Rectal smooth muscle tissue (tissue), 1 donor: ENCODE measurements at regions not wholly inside any gene's neighbourhood (a gene's known extent, or its start where the extent isn't known, plus 50 kb on each side); places are given as distances from the start of the nearest gene placed in this dataset.

ENCODE experiments used
- H3K27ac ChIP-seq: one replicate; pipeline ENCODE4 v1.7.0; 2013; ENCODE audit warnings: low read depth, low read length, inconsistent platforms
- H3K27me3 ChIP-seq: one replicate; pipeline ENCODE4 v1.7.0; 2013; ENCODE audit warnings: low read length; ENCODE audit not compliant: control insufficient read depth, insufficient read depth
- H3K36me3 ChIP-seq: one replicate; pipeline ENCODE4 v1.7.0; 2013; ENCODE audit warnings: low read length; ENCODE audit not compliant: control insufficient read depth, insufficient read depth
- H3K4me1 ChIP-seq: one replicate; pipeline ENCODE4 v1.7.0; 2013; ENCODE audit warnings: low read length; ENCODE audit not compliant: control insufficient read depth, insufficient read depth
- H3K4me3 ChIP-seq: one replicate; pipeline ENCODE4 v1.7.0; 2013; ENCODE audit warnings: low read length
- H3K9ac ChIP-seq: one replicate; pipeline ENCODE4 v1.7.0; 2013; ENCODE audit warnings: low read length

DNA sequence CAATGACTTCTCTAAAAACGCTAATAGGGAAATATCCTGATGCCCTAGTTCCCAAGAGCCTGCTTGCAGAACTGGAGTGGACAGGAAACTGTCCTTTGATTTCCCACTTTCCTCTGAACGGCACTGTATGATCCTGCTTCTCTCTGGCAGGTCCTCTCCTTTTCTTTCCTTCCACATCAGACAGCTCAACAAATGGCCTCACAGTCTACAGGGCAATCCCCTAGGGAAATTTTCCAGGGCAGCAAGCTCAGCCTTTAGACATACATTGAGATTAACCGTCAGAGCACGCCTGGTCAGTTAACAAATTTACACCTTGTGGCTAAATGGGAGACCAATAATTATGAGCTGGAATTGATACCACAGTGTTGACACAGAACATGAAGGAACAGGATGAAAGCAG lies 164.9 kb downstream of the SLC24A2 start:
- Histone ChIP-seq H3K36me3 (no peaks in the 10 kb centered on the region), H3K4me1 (no peaks in the 10 kb centered on the region), H3K9ac (no peak overlapping the region), H3K27ac (no peak overlapping the region), H3K4me3 (no peak overlapping the region), H3K27me3 (no peaks in the 10 kb centered on the region)

DNA sequence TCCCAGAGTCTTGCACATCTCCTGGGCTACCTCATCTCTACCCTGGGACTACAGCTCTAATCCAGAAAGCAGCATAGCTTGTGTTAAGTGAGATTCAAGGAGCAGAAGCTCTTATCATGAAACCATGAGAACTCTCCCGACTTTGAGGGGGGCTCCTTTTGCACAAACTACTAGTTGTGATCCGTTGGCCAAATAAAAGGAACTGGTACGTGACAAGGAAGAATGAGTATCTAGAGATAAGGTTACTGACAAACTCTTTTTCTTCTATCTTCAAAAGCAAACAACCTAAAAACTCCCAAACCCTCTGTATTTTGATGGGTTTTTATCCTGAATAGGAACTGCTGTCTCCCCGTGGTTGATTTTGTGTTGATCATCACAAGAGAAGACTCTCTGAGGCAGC lies 168.5 kb downstream of the SLC24A2 start:
- Histone ChIP-seq H3K27ac (no peak overlapping the region), H3K9ac (no peak overlapping the region), H3K4me1 (no peaks in the 10 kb centered on the region), H3K27me3 (no peaks in the 10 kb centered on the region), H3K36me3 (no peaks in the 10 kb centered on the region), H3K4me3 (no peak overlapping the region)

DNA sequence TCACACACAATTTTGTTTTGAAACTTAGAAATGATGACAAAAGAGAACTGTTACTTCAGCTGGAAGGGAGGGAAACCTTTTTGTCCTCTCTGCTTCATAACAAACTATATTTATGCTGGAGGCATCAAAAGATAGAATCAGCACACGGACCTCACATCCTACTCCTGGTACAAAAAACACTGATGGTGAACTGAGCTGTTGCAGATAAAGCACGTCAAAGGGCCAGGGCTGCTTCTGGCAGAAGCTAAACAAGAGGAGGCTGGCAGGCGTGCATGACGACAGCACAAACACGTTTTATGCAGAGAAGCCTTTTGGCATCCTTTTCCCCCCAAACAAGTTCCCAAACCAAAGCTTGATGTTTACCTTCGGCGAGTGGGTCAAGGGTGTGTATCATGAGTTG lies 169.6 kb downstream of the SLC24A2 start:
- Histone ChIP-seq H3K36me3 (no peaks in the 10 kb centered on the region), H3K4me3 (no peak overlapping the region), H3K4me1 (no peaks in the 10 kb centered on the region), H3K27ac (no peak overlapping the region), H3K27me3 (no peaks in the 10 kb centered on the region), H3K9ac (no peak overlapping the region)

DNA sequence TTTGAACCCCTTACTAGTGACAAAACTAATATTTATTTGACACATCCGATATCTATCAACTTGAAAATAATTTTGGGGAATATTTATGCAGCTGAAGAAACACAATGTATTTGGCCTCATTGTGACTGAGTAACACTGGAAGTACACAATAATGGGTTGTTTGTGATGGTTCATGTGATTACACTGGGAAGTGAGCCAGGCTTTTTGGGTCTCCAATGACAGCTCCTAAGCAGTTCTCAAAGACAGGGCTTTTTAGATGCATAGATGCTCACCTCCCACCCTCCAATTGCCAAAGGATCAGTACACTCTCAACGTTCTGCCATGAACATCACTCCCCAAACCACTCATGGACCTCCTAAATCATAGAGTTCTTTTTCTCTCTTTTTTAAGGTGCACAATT lies 170.0 kb downstream of the SLC24A2 start:
- Histone ChIP-seq H3K9ac (no peak overlapping the region), H3K27me3 (no peaks in the 10 kb centered on the region), H3K4me3 (no peak overlapping the region), H3K4me1 (no peaks in the 10 kb centered on the region), H3K36me3 (no peaks in the 10 kb centered on the region), H3K27ac (no peak overlapping the region)

DNA sequence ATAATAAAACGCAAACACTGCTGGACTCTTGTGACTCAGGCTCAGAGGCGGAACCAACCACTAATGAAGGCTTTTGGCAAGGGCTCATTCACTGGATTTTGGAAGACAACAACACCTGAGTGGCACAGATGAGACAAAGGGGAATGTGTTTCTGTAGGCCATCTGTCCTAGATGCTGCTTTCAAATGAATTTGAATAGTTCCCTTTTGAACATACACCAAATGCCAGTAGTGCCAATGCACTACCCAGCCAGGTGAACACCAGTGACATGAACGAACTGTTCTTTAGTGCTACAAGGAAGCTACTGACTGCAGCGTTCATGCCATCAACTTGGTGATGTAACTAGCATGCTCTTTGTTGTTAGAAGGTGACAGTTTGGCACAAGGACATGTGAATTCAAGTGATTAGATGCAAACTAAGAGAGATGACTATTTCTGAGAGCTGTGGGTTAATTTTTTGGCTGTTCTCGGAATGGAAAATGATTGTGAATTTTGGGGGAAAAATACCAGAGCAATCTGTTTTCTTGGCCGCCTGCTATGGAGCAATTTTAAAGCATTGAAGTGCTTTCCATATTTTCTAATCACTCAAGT lies 173.7 kb downstream of the SLC24A2 start:
- no peaks in the 10 kb centered on the region for H3K36me3 ChIP-seq
- no peaks in the 10 kb centered on the region for H3K27me3 ChIP-seq
- H3K27ac ChIP-seq = no peak overlapping the region
- H3K4me3 ChIP-seq = no peak overlapping the region
- no peak overlapping the region for H3K9ac ChIP-seq
- no peaks in the 10 kb centered on the region for H3K4me1 ChIP-seq

DNA sequence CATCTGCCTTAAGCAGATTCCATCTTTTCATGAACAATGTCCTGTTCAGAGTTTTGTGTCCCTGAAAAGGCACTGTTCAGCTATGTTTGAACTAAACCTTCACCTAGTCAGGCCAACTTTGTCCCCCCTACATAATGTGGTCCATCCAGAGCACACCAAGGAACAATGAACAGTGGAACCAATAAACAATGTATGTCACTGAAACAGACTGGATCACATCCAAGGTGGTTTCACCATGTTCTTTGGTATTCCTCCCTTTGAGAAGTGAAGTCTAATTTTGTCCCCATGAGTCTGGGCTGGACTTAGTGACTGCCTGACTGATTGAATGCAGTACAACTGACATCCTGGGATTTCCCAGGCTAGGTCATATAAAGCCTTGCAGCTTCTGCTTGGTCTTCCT lies 174.5 kb downstream of the SLC24A2 start:
- Histone ChIP-seq H3K4me3 (no peak overlapping the region), H3K27ac (no peak overlapping the region), H3K36me3 (no peaks in the 10 kb centered on the region), H3K9ac (no peak overlapping the region), H3K4me1 (no peaks in the 10 kb centered on the region), H3K27me3 (no peaks in the 10 kb centered on the region)

DNA sequence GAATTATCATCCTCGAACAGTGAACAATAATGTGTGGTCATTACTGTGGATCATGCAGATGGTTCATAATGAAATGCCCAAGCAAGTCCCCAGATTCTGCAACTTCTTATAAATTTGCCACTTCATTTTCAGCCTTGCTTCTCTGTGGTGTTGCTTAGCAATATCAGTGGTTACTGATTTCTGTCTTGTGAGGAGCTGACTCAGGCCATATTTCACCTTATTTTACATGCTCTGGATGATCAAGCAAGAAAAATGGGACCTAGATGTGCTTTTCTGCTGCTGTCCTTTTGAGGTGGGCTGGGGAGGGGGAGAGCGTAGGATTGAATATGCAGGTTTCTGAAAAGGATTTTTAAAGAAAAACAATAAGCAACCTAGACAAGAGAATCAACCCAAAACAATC lies 188.3 kb downstream of the SLC24A2 start:
- Histone ChIP-seq H3K27me3 (no peaks in the 10 kb centered on the region), H3K9ac (no peak overlapping the region), H3K4me1 (no peaks in the 10 kb centered on the region), H3K27ac (no peak overlapping the region), H3K36me3 (no peaks in the 10 kb centered on the region), H3K4me3 (no peak overlapping the region)

DNA sequence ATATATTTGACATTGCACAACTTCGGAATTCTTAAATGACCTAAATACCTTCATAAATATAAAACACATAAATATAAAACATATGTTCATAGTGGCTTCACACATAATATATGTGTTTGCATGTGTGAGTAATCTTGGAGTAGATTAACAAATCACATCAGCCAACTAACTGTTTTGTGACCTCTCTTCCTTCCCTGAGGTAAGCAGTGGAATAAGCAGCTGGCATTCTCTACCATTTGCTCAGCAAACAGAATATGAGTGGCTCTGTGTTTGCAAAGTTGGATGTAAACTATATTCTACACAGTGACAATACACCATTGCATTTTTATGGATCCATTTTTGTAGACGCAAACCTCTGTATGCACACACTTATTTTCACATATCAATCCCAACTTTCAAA lies 189.9 kb downstream of the ACER2 start:
- no peak overlapping the region for H3K4me3 ChIP-seq

DNA sequence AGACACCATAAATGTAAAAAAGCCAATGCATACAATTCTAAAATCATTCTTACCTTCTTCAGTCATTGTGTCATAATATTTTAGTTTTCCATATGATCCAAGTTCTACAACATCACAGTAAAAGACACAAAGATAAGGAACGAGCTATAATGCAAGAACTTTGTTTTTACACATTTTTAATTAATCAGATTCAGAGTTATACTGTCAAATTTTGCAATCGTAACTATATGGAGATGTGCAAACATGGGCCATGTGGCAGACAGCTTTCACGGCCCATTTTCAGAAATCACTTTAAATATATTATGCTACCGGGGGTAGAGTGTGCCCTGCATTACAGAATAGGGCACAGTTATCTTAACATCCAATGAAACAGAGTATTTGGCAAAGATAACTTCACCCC lies 188.4 kb downstream of the ACER2 start:
- H3K9ac ChIP-seq = no peak overlapping the region
- H3K36me3 ChIP-seq = no peaks in the 10 kb centered on the region
- H3K27me3 ChIP-seq = no peaks in the 10 kb centered on the region
- H3K4me3 ChIP-seq = no peak overlapping the region
- H3K27ac ChIP-seq = no peak overlapping the region
- no peaks in the 10 kb centered on the region for H3K4me1 ChIP-seq

More for the DNA sequence above, 189.9 kb downstream of the ACER2 start:
- no peaks in the 10 kb centered on the region for H3K27me3 ChIP-seq
- H3K9ac ChIP-seq = no peak overlapping the region
- H3K4me1 ChIP-seq = no peaks in the 10 kb centered on the region
- H3K36me3 ChIP-seq = no peaks in the 10 kb centered on the region
- no peak overlapping the region for H3K27ac ChIP-seq

DNA sequence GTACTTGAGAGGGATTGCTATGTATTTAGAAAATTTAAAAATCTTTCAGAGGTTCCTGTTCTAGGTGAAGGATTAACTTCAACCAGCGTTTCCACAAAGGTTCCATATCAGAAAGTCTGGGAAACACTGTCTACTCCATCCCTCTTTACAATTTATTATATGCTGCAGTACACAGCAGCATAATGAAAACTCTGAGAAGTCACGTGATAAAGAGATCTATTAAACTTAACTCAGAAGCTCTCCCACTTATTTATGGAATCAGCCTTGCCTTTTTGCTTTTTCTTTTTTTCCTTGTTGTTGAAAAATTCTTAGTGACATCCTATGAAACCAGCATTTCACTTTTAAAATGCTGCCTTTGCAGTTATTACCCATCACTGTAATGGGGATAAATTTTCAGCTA lies 186.2 kb downstream of the ACER2 start:
- no peaks in the 10 kb centered on the region for H3K4me1 ChIP-seq
- H3K4me3 ChIP-seq = no peak overlapping the region
- H3K27ac ChIP-seq = no peak overlapping the region
- no peaks in the 10 kb centered on the region for H3K27me3 ChIP-seq
- H3K9ac ChIP-seq = no peak overlapping the region
- H3K36me3 ChIP-seq = no peaks in the 10 kb centered on the region

DNA sequence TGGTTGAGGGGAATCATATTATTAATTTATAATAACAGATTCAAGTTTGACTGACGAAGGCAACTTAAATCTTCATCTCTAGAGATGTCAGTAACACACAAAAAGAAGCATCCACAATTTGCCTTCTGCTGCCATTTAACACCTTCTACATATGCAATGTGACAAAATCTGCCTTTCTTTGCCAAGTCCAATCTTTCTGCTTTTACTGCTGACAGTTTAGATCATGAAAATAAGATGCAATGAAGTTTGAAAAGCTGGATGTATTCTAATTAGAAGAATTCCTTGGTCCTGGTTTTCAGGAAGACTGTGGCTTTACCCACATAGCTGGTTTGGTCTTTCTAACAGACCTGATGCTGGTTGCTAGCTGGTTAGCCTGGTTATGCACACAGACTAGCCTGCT lies 178.9 kb downstream of the ACER2 start:
- no peak overlapping the region for H3K9ac ChIP-seq
- H3K36me3 ChIP-seq = no peaks in the 10 kb centered on the region
- no peaks in the 10 kb centered on the region for H3K4me1 ChIP-seq
- H3K4me3 ChIP-seq = no peak overlapping the region
- H3K27ac ChIP-seq = no peak overlapping the region
- H3K27me3 ChIP-seq = no peaks in the 10 kb centered on the region

DNA sequence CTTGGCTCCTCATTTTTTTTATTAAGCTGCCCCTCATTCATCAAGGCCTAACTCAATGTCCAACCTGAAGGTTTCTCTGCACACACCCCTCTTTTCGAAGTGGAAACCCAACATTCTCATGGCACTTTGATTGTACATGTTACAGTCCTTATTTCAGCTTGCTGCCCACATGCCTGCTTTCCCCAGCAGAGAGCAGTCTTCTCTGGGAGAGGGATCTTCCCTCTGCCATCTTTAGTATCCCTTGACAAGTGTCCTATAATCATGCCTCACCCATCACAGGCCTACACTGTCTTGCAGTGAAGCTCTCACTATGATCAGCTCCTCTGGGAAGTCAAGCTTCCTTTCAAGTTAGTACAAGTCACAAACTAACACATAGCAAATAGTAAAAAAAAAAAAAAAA lies 175.1 kb downstream of the ACER2 start:
- H3K4me3 ChIP-seq = no peak overlapping the region
- H3K36me3 ChIP-seq = no peaks in the 10 kb centered on the region
- H3K4me1 ChIP-seq = no peaks in the 10 kb centered on the region
- no peak overlapping the region for H3K27ac ChIP-seq
- no peak overlapping the region for H3K9ac ChIP-seq
- no peaks in the 10 kb centered on the region for H3K27me3 ChIP-seq

DNA sequence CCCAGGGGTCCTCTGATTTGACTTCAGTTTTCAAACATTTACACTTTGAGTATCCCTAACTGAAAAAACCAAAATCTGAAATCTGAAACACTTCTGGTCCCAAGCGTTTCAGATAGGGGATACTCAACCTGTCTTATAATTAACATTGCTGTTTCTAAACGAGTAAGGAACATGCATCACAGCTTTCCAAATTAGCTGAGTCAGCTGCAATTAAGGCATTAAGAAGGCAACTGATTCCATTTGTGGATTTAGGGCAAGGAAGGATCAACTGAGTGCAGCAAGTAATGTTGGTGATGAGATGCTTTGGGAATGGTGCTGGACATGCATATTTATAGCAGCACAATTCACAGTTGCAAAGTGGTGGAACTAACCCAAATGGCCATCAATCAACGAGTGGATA lies 168.6 kb downstream of the ACER2 start:
- H3K4me1 ChIP-seq = no peaks in the 10 kb centered on the region

More for the DNA sequence above, 168.6 kb downstream of the ACER2 start:
- Histone ChIP-seq H3K36me3 (no peaks in the 10 kb centered on the region), H3K27ac (no peak overlapping the region), H3K27me3 (no peaks in the 10 kb centered on the region), H3K9ac (no peak overlapping the region), H3K4me3 (no peak overlapping the region)
